Choroid plexus epithelial cell (primary cell): ENCODE measurements at regions not wholly inside any gene's neighbourhood (a gene's known extent, or its start where the extent isn't known, plus 50 kb on each side); places are given as distances from the start of the nearest gene placed in this dataset.

Source experiments
- DNase-seq: peaks from one replicate; pipeline ENCODE4 v3.0.0-alpha.2; 2010; ENCODE audit warnings: low read depth
- H3K4me3 ChIP-seq: 2 replicates; pipeline ENCODE4 v1.5.1; 2011; ENCODE audit warnings: low read depth, mild to moderate bottlenecking, control low read depth, low read length, moderate library complexity
- TF ChIP-seq, protein P1 (sequence below): conservative IDR thresholded peaks from 2 replicates; pipeline ENCODE4 v1.5.1; 2011; ENCODE audit warnings: low read depth, mild to moderate bottlenecking, control low read depth, inconsistent platforms, low read length, moderate library complexity

DNA sequence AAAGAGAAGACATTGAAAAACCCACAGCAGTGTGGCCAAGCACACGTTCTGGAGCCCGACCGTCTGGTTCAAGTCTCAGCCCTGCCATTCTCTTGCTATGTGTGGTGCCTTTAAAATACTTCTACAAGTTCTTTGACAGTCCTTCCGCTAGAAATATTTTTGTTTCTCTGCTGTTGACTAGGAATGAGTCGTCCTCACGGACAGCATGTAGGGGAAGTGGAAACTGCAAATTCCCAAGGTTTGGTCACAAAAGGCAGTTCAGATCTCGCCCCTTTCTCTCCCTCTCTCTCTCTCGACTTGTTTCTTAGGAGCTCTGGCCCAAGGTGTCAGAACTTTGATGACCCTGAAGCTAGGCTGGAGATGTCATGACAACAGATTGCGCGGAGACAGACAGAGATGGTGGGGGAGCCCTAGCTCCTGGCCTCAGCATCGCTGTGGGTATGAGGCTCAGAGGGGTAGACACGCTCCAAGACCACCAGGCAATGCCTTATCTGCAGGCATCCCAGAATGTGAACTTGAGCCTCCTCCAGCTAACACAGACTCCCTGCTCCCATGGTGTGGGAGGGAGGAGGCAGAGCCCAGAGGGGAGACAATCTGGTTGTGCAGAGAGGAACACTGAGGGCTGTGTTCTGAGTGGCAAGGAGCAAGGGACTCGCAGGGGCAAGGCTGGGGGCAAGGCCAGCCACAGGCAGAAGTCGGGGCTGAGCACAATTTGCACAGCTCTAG lies 368.9 kb upstream of the SULF2 start:
- DNase-seq, result no peak
- TF ChIP-seq, protein P1, sequence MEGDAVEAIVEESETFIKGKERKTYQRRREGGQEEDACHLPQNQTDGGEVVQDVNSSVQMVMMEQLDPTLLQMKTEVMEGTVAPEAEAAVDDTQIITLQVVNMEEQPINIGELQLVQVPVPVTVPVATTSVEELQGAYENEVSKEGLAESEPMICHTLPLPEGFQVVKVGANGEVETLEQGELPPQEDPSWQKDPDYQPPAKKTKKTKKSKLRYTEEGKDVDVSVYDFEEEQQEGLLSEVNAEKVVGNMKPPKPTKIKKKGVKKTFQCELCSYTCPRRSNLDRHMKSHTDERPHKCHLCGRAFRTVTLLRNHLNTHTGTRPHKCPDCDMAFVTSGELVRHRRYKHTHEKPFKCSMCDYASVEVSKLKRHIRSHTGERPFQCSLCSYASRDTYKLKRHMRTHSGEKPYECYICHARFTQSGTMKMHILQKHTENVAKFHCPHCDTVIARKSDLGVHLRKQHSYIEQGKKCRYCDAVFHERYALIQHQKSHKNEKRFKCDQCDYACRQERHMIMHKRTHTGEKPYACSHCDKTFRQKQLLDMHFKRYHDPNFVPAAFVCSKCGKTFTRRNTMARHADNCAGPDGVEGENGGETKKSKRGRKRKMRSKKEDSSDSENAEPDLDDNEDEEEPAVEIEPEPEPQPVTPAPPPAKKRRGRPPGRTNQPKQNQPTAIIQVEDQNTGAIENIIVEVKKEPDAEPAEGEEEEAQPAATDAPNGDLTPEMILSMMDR, result no peak

DNA sequence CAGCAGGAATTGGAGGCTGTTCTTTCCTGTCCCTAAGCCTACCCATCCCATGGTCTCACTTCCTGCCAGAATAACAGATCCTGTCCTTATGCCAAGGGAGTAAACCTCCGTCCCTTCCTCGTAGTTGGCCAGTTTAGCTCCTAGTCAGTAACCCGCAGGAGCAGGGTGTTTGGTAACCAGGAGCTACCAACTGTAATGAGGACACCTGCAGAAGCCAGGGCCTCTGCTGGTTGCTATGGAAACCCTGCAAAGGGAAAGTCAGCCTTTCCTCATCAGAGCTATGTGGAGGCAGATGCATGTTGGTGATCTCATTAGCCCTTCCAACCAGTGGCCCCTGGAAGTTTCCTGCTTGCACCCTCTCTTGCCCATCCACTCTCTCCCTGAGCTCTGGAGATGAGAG lies 368.2 kb upstream of the SULF2 start:
- H3K4me3 ChIP-seq, result no peak overlapping the region
- peak; percentile 12 for DNase-seq
- TF ChIP-seq, protein P1, result no peak

More for the DNA sequence above, 368.9 kb upstream of the SULF2 start:
- no peak overlapping the region for H3K4me3 ChIP-seq

DNA sequence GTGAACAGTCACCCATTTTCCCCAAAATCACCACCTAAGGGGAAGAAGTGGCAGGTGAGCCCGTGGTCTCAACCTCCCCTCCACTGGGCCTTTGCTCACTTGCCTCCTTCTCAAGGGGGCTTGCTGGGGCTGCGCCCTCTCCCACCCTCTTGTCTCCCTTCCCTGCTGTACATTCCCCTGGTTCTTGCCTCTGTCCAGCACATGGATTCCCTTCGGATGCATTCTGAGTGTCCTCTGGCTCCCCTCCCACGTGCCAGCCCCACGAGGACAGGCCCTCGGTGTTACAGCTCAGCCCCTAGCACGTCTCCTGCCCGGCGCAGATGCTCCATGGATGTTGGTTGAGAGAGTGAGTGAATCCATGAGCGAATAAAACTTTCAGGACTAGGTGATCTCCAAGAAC lies 367.8 kb upstream of the SULF2 start:
- TF ChIP-seq, protein P1, result no peak
- DNase-seq, result no peak
- H3K4me3 ChIP-seq, result no peak overlapping the region

DNA sequence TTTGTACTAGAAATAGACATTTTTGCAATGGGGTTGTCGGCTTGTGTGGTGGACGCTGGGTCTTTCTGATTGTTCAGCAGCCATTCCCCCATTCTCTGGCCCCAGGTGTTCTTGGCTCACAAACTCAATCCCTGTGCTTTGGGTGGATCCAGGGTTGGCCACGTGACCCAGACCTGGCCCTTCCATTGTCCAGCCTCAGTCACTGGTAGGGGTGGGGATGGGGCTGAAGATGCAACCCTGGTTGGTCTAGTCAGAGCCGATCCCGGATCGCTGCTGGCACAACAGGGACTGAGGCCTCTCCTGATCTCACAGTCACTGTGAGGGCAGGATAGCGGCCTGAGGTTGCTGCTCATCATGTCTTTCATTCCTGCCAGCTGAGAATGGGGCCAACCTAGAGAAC lies 365.3 kb upstream of the SULF2 start:
- TF ChIP-seq, protein P1, result no peak
- DNase-seq, result no peak
- no peak overlapping the region for H3K4me3 ChIP-seq

DNA sequence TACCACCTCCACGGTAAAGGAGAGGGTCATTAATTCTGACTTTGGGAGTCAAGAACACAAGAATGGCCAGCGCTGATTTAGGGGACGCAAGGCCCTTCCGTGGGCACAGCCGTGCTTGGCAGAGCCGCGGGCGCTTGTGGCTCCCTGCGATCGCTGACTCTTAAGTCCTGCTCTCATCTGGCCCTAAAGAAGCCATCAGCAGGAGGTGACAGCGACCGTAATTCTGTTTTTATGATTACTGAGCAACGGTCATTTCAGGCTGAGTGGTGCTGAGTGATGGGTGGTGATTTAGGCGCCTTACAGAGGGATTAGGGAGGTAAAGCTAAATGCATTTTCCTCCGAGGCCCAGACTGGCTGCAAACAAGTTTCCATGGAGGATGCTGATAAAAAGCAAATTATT lies 364.6 kb upstream of the SULF2 start:
- TF ChIP-seq, protein P1, result no peak
- DNase-seq, result no peak
- no peak overlapping the region for H3K4me3 ChIP-seq

DNA sequence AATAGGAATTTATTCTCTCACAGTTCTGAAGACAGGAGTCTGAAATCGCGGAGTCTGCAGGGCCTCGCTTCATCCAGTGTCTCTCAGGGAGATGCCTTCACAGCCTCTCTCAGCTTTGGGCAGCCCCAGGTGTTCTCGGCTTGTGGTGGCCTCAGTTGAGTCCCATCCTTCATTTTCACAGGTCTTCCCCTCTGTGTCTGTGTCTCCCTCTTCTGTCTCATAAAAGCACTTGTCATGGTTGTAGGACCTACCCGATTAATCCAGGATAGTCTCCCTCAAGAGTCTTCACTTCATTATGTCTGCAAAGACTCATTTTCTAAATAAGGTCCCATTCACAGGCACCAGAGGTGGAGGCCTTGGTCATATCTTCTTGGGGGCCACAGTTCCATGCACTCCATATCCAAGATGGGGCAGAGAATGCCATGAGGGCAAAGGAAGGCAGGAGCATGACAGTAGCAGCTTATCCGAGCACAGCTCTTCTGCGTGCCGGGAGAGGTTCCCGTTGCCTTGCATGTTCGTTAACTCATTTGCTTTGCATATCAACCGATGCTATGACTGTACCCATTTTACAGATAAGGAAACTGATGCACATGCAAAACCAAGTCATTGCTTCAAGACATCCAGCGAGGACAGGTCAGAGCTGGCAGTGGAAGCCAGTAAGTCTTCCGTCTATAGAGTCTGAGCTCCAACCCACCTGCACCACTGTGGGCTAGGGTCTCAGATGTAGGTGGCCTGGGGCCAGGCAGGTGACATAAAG lies 363.8 kb upstream of the SULF2 start:
- TF ChIP-seq, protein P1, result no peak
- no peak overlapping the region for H3K4me3 ChIP-seq
- DNase-seq, result no peak
